GM19324 (cell line): ENCODE measurements at regions not wholly inside any gene's neighbourhood (a gene's known extent, or its start where the extent isn't known, plus 50 kb on each side); places are given as distances from the start of the nearest gene placed in this dataset.
A peak's percentile ranks its signal among the peaks of the same experiment; 100 is the strongest.

ENCODE experiments used
- ATAC-seq: cut with Tn5 transposase; IDR thresholded peaks from one replicate; pipeline ENCODE4 v1.9.1; 2021; ENCODE audit warnings: mild to moderate bottlenecking, moderate library complexity; ENCODE audit not compliant: unreplicated experiment, low FRiP score

DNA sequence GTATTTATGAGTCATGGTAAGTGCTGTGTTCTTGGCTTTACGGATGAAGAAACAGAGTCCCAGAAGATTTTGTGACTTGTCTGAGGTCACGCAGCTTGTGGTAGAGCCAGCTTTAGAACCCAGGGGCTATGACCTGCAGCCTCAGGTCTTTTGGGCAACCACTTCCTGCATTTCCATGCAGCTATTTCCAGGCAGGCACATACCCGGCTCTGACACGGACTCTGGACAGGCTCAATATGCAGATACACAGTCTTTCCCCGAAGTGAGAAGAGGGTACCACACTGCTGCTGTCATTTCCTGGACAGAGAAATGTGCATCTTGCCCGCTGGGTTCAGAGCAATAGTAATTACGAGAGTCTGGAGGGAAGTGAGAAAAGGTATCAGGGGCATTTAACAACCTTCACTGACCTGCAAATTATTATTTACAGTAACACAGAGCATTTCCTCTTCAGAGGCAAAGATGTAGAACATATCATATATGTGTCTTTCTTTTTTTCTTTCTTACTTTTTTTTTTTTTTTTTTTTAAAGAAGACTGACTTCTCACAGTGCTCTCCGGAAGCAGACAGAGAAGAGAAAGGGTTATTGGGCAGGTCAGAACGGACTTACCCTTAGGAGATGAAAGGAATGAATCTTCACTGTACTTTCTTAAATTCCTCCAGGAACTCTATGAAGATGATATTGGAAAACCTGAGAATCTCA lies 185.1 kb downstream of the CLIC5 start:
- ATAC-seq, result peak; percentile 92

DNA sequence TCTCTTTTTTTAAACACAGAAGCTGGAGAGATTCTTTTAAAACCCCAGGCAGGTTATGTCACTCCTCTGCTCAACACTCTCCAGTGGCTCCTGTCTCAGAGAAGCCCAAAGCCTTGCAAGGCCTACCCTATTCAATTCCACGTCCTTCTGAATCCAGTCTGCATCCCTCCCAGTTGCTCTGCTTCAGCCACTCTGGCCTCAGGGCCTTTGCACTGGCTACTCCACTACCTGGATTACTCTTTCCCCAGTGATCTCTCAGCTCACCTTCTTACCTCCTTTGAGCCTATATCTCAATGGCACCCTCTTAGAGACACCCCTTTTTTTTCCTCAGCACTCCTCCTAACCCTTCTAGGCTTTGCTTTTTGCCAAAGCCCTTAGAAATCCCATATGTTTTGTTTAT lies 185.8 kb downstream of the CLIC5 start:
- no peak for ATAC-seq

DNA sequence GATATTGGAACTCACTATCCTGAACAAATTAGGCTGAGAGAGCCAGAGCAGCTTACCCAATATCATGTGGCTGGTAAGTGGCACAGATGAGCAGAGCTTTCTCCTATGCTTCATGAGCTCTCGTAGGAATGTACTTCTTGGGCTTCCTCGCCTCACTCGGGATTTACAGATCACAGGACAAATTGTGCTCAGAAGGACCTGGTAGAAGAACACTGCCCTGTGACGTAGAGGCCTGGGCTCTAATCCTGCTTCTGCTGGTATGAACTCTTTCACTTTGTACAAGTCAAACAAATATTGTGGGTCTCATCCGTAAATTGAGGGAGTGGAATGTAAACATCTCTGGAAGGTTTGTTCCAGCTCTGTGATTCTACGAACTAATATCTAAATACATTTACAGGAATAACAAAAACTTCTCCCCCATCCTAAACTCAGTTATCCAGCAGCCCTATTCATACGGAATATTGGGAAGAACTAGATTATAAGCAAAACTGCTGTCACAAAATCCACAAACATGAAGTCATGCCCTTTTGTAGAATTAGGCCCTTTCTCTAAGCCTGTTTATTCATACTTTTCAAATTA lies 187.6 kb downstream of the CLIC5 start:
- ATAC-seq, result no peak

DNA sequence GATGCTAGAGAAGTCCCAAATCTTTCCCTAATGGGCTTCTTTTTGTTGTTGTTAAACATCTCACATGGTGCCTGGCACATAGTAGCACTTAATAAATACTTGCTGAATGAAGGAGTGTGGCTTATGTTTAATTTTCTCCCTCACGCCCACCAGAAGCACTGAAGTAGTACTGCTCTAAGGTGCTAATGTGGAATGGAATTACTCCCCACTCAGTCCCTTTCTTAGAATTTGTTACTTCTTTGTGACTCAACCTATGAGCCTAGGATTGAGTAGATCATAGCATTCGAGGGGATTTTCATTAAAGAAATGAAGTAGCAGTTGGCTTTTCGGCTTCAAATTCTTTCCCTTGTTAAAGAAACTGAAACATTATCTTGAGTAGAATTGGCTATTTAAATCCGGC lies 192.8 kb downstream of the CLIC5 start:
- ATAC-seq, result no peak

DNA sequence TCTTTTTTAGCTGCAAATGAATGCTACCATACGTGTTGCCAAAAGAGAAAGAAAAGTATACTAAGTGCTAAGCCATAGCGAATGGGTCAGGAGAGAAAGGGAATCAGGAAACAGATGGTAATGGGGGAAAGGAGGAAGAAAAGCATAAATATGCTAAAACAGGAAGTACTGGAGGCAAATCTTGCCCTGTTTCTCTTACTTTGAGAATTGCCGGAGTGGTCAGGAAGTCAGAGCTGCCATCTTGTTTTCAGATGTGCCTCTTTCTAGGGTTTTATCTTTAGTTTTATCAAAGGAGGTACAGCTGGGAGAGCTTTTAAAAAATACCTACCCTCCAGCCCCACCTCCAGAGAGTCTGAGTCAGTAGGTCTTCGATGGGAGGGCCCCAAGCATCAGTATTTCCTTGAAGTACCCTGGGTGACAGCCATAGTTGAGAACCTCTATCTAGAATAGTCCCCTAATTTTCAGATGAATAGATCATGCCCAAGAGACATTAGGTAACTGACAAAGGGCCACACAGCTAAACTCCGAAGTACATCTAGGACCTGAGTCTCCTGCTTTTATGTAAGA lies 193.3 kb downstream of the CLIC5 start:
- ATAC-seq, result no peak

DNA sequence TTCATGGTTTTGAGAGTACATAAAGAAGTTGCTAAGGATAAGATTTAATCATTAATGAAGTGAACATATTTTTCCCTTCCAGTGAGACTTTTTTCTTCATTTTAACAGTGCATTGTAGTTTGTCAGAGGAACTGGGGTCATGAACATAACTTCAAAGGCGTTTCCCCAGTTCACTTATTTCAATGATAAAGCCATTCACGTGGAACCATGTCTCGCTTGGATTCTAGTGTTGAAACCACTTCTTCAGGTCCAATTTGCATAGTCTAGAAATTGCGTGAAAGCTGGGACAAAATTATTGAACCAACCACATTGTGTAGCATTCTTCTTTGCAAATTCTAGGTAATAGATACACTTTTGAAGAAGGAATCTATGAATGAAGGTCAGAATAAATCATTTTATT lies 197.0 kb downstream of the CLIC5 start:
- no peak for ATAC-seq

DNA sequence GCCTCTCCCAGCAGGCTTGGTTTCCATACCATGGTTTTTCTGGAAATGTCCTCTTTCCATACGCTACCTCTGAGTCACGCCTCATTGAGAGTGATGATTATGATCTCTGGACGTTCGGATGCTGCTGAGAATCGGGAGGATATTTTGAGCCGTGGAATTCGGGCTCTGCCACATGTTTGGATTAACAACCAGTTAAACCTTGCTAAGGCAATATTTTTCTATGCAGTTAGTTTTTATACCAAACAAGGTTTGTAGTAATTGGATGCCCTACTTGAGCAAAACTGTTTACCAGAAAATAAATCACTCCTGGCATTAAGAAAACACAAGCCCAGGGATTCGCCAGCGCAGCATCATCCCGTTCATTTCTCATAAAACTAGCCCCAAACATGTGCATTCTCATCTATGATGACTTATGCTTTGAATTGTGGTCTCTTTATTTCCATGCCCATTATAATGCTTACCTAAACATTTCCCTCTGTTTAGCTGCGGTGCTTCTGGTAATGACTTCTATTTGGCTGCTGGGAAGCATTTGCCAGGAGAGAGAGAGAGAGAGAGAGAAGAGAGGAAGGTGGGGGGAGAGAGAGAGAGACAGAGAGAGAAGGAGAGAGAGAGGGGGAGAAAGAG lies 198.9 kb downstream of the CLIC5 start:
- no peak for ATAC-seq

DNA sequence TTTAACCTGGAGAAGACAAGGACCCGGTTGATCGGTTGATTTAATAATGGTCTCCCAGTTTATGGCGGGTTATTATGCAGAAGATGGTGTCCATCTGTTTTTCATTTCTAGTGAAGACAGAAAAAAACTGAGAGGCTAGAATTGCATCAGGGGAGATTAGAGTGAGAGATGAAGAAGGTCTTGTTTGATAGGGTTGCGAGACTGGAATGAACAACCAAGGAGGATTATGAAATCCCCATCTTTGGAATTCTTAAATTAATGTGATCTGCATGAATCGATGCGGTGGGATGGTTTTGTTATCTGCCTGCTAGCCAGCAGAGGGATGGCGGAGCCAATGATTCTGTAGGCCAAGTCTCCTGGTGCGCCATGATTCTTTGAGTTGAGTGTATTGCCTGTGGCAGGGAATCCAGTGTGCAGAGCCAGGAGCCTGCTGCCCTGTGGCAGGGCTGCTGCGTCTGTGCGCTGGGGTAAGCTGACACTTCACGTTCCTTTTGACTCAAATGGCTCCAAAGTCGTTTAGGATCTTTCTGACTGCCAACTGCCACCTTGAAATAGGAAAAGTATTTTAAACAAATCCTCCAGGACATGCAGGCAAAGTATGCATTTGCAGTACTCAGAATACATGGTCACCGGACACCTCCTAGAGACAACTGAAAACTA lies 200.1 kb downstream of the CLIC5 start:
- ATAC-seq, result no peak

DNA sequence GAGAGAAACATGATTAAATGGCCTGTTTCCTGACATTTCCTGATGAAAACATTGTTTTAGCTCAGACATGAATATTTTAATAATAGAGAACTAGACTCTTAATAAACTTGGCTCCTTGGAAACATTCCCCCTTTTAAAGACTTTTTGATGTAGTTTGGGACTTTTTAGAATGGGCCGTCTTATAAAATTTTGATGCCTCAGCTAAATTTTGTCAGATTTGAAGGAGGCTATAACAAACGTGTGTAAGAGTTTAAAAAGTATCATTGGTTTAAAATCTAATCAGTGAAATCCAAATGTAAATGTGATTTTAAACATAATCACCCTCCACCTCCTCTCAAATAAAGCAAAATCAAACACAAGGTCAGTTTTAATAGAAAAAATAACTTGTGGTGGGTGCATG lies 200.9 kb downstream of the CLIC5 start:
- no peak for ATAC-seq

DNA sequence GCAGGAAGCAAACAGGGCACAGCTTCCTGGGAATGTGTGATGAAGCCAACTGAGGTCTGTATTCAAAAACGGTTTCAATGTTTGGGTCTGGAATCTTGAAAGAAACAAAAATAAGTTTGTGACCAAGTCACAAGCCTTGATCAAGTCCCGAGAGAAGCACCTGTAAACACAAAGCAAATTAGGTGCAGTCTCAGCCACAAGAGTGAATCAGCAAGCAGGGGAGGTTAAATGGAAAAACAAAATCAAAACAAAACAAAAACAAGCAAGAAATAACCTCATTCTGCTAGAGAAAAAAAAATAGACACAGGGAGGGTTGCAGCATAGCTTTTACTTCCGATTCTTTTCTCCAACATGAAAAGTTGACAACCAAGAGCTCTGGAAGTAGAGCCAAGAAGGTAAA lies 201.7 kb downstream of the CLIC5 start:
- peak; percentile 56 for ATAC-seq

DNA sequence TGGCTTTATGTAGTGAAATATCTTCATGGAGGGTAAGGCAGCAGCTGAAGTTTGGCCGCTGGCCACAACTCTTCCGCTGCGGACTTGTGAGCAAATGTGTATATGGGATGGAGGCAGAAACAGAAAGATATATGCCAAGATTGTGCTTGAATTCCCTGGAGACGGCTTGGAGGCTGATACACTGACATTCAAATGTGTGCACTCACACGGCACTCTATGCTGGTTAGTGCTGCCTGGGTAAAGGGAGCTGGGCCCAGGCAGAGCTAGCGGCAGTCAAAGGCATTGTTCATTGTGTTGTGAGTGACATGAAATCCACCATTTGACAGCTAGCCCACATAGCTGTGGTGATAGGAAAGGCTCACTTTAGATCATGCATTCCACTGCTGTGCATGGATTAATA lies 202.7 kb downstream of the CLIC5 start:
- no peak for ATAC-seq

DNA sequence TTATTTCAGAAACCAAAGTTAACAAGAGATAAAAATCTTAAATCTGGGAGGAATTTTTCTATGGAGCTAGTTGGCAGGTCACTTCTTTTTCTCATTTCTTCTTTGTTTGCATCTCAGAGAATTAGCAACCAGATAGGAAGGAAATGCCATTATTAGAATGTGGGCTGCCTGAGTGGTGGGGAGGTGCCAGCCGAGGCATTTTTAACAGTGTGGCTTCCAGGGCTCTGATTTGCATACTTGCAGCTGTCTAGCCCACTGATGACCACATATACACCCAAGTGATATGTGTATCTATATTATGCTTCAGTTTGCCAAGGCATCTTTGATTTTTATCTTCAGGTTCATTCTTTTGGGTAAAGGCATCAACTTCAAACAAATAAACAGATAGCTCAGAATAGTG lies 206.7 kb downstream of the CLIC5 start:
- peak; percentile 85 for ATAC-seq

DNA sequence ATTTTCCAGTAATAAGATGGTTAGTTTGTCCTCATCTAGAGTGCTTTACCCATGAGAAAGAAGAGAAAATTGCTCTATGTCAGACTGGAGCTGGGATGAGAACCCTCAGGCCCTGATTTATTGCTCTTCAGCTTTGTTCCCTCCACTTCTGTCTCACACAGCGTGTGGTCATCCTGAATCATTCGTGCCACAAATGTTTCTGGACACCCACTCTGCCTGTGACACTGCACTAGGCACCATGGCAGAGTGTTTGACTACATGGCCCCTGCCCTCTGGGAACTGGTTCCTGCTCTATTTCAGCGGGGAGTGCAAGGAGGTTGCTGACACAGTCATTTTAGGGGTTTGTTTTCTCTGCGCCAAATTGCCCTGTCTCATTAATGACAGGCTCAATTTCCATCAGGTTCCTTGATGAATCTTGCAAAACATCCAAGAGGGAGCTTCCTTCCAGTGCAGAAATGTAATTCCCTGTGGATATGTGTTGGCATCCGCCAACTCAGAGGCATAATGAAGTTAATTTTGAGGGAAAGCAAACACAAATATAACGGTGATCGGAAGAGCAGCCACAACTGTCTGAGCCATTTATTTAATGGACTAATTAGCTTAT lies 207.5 kb downstream of the CLIC5 start:
- ATAC-seq, result no peak

DNA sequence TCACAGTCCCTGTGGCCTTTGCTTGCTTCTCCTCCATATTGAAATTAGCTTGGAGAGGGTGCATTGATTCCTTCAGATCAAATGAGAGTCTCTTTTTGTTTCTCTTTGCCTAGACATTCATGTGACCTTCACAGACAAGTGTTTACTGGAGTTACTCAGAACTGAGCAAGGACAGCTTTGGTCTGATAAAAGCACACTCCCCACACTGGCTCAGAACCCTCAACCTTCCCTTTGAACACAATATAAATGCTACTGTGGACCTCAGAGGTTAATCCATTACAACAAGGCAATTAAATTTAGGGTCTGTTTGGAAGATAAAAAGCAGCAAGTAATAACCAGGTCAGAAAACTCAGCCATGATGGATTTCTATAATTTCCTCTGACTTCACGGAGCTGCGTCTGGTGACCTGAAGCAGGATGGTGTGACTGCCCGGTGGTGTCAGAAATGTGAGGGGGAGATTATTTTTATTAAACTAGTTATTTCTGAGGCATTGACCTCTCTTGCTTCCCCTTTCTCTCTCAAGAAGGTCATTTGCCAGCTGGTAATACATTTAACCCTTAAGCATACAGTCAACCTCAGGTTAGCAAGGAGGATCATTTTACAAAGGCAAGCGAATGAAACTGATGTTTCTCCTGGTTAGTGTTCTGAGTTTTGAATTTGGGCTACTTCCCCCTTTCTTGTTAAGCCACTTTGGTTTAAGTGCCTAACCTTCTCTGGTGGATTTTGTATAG lies 208.2 kb downstream of the CLIC5 start:
- no peak for ATAC-seq

DNA sequence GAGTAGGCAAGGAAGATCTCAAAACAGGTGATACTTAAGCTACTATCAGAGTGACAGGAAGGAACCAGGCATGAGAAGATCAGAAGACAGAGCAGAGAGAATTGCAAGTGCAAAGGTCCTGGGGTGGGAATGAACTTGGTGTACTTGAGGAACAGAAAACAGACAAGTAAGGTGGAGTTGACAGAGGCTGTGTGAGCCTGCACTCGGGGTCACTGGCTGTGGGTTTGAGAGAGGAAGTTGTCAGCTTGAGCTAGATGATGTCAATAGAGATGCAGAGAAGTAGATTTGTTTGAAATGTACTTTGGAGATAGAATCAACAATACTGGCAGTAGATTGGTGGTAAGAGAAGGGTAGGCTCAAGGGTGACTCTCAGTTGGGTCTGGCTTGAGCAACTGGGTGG lies 209.5 kb downstream of the CLIC5 start:
- no peak for ATAC-seq

DNA sequence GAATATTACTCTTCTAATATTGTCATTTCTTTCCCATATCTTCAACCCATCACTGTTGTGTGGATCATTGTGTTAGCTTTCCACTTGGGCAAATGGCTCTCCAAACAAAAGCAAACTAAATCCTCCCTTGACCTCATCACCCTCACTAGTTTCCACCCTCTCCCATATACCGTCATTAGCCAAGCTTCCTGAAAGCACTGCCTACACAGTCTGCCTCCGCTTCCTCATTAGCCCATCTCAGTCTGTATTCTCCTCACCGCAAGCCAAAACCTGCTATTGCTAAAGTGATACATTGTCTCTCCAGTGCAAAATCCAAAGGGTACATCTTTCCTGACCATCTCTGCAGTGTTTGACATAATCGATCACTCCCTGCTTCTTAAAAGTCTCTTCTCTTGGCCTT lies 212.6 kb downstream of the CLIC5 start:
- ATAC-seq, result no peak

DNA sequence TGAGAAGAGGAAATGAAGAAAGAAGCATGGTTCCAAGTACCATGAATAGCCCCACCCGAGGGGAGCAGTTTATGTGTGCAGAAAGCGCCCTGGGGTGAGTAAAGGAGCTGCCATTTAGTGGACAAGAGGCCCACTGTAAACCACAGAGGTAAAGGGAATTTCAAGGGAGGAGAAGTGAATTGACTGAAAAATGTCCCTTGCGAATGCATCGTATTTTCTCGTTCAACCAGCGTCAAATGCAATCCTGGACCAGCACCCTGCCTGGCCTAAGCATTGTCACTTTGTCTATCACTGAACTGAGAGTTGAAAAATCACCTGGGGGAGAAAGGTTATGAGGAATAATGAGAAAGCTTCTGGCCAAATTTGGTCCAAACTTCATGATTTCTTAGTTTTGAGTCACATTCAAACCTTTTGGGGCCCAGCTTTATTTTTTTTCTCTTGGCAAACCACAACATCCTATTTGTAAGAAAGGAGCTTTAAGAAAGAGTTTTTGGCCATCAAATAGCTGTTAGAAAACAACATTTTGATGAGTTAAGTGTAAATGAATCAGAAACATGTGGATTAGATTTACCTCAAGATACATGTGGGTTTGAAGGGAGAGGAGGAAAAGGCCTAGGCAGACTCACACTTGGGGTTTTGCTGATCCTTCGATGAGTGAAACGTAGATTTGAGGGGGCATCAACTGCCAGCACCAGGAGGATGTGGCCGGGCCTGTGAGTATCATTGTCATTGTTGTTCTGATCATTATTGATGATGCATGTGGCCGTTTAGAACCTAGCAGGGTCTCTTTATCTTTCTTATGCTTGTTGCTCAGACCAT lies 214.0 kb downstream of the CLIC5 start:
- no peak for ATAC-seq

DNA sequence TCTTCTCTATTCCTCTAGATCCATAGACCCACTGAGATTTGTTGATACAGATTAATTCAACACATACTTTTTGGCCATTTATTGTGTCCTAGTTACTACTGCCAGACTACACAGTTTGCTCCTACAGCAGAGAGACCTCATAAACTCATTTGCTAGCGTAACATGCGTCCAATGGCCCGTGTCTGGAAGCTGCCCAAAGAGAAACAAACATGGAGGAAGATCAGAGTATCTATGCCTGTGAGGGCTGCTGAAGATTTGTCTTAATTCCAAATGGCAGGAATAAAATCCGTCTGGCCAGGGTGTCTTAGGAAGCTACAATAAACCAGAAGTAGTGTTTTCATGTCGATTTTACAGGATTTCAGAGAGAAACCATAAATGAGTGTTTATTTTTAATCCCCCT lies 214.7 kb downstream of the CLIC5 start:
- ATAC-seq, result no peak

DNA sequence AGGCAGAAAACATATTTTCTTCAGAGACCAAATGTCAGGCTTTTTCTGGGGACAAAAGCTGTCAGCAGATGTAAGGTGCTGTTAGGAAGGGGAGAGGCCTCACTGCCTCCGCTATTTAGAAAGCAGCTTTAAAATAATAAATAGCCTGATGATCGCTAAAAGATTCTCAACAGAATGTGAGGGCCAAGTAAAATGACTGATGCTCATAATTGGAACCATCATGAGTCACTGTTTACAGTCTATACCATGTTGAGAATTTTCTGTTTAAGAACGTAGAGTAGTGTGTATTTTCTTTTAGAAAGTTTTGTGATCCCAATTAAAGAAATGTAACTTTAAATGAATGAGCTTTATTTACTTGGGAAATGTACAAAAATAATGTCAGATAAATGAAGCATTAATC lies 220.0 kb downstream of the CLIC5 start:
- no peak for ATAC-seq
